ENCODE measurements at regions not wholly inside any gene's neighbourhood (a gene's known extent, or its start where the extent isn't known, plus 50 kb on each side); places are given as distances from the start of the nearest gene placed in this dataset.
A peak's percentile ranks its signal among the peaks of the same experiment; 100 is the strongest.

- DNase-seq (ENCODE audit: low spot score): no peak
Measured at GRCh38 chr4:155514628-155515027, 137.9 kb upstream of the MAP9 start.

- DNase-seq (ENCODE audit: low spot score): no peak
Measured at GRCh38 chr4:155512817-155513216, 136.1 kb upstream of the MAP9 start.

- no peak for DNase-seq (ENCODE audit: low spot score)
Measured at GRCh38 chr4:155512046-155512445, 135.3 kb upstream of the MAP9 start.

- DNase-seq (ENCODE audit: low spot score): peak; percentile 21
Measured at GRCh38 chr4:155510771-155511170, 134.0 kb upstream of the MAP9 start.

DNA sequence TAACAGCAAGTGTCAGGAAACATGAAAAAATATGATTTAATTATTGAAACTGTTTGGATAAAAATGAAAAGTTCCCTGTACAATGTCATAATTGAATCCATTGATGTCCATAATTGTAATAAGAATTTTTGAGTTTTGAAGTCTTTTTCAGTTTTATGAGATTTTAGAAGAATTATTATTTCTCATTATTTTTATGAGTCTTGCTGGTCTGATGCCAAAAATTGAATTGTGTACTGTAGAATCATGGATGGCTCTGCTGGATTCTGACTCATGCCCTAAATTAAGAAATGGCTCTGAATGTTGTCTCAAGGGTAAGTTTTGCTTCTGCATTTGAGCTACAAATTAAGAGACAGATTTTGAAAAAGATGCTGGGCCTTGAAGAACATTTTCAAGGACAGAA is 132.8 kb upstream of the MAP9 start:
- no peak for DNase-seq (ENCODE audit: low spot score)

- no peak for DNase-seq (ENCODE audit: low spot score)
Measured at GRCh38 chr4:155506745-155507144, 130.0 kb upstream of the MAP9 start.

DNA sequence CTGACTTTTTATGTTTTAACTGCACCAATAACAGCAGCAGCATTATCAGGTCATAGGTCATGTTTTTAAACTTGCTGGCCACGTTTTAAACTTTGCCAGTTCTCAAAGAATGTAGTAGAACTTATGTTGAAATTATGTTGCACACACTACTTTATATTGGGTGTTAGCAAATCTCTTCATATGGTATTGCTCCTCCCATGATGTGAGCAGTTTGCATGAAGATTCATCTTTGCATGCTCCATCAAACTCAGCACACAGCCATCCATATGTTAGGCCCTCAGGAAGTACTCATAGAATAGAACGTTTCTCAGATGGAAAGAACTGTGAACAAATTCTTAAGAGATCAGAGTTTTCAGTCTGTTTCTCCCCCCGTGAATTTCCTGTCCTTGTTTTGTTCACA is 128.6 kb upstream of the MAP9 start:
- DNase-seq (ENCODE audit: low spot score): no peak

- DNase-seq (ENCODE audit: low spot score): no peak
Measured at GRCh38 chr4:155497306-155497705, 120.5 kb upstream of the MAP9 start.

DNA sequence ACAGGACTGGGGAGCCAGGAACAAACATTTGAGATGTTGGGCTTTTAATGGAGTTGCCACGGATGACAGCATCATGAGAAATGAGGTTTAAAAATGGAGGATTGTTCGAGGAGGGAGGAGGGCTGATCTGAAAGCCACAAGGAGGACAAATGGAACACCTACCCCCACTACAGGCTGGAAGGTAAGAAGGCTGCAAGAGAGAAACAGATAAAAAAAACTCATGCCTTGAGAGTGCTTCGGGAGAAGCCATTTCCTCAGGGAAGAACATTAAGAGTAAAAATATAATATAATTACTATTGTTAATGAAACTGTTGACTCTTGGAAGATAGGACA is 119.5 kb upstream of the MAP9 start:
- DNase-seq (ENCODE audit: low spot score): no peak

- DNase-seq (ENCODE audit: low spot score): no peak
Measured at GRCh38 chr4:155495572-155496293, 119.0 kb upstream of the MAP9 start.

- DNase-seq (ENCODE audit: low spot score): no peak
Measured at GRCh38 chr4:155494037-155494718, 117.4 kb upstream of the MAP9 start.

- no peak for DNase-seq (ENCODE audit: low spot score)
Measured at GRCh38 chr4:155491336-155492120, 114.8 kb upstream of the MAP9 start.

GRCh38 chr4:155489271-155489670 is 112.5 kb upstream of the MAP9 start:
- DNase-seq (ENCODE audit: low spot score): no peak

DNA sequence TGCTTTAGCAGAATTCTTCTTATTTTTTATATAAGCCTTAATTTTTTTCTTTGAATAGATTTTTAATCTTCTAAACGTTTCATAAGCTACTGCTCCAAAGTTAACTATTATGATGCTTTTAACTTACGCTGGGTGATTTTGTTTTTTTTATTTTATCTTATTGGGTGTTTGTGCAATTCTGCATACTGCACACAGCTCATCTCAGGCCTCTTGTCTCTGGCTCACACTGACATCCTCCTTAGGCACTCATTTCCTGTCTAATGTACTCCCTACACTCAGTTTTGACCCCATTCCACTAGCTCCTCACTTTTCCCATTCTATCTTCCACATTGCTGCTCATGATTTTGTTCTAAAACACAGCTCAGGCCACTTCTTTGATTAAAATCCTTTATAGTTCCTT is 111.9 kb upstream of the MAP9 start:
- no peak for DNase-seq (ENCODE audit: low spot score)

DNA sequence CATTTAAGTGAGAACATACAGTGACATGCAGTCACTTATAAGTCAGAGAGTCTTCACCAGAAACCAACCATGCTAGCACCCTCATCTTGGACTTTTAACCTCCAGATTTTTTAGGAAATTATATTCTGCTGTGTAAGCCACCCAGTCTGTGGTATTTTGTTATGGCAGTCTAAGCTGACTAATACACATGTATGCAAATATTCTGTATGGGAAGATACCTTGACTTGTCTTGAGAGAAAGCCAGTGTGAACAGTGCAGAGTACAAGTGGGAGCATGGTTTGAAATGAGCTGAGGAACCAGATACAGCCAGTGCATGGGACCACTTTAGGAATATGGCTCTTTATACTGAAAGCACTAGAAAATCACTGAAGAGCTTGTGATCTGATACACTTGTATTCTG is 110.4 kb upstream of the MAP9 start:
- no peak for DNase-seq (ENCODE audit: low spot score)

DNA sequence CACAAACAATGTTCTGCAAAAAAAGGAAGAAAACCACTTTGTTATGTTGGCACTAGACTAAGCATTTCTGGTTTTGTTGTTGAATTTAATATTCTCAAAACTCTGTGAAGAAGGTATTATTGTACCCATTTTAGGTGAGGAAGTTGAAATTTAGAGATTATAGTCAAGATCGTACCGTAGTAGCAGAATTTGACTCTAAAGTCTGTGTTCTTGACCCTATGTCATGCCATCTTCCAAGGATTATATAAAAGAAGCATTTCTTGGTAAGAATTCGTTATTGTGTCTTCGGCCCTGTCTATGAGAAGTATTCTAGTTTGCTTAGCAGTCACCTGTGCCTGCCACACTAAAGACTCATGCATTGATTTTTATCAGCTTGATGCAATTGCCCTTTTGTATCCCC is 104.4 kb upstream of the MAP9 start:
- DNase-seq (ENCODE audit: low spot score): no peak

GRCh38 chr4:155479835-155480234 is 103.1 kb upstream of the MAP9 start:
- no peak for DNase-seq (ENCODE audit: low spot score)

- DNase-seq (ENCODE audit: low spot score): no peak
Measured at GRCh38 chr4:155478336-155478835, 101.6 kb upstream of the MAP9 start.

DNA sequence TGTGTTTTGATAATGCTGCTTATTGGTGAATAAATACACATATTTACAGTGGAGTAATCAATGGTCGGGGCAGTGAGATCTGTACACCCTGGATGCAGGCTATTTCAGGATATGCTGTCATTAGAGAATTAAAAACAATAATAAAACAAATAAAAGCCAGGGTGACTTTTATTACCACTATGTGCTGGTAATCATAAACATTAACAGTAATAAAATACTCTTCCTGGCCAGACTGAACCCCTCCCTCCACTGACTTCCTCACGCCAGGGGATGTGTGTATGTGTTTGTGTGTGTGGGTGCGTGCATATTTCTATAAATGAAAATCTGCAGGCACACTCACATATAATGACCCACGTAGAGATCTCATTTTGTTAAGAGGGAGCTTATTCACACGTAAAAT is 98.0 kb upstream of the MAP9 start:
- DNase-seq (ENCODE audit: low spot score): no peak

GRCh38 chr4:155473420-155474095 is 96.8 kb upstream of the MAP9 start:
- DNase-seq (ENCODE audit: low spot score): no peak

- DNase-seq (ENCODE audit: low spot score): no peak
Measured at GRCh38 chr4:155468282-155468681, 91.5 kb upstream of the MAP9 start.

DNA sequence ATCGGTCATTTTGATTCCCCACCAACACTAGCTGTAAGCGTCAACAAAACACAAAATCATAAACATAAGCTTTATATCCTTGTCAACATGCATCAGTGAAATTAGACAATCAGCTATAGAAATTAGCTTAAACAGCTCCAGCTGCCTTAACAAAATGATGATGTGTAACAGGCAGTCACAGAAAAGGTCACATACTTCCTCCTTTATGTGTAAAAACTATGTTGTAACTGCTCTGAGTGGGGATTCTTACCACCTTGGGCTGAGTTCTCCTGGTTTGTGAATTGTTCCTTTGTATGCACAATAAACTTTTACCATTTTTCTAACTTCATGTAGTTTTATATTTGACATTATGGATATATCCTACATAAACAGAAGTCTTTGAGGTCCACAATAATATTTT is 73.9 kb upstream of the MAP9 start:
- no peak for DNase-seq (ENCODE audit: low spot score)

GRCh38 chr4:155445306-155445705 is 68.5 kb upstream of the MAP9 start:
- DNase-seq (ENCODE audit: low spot score): no peak
